NCI-H128 (cell line): ENCODE measurements at regions not wholly inside any gene's neighbourhood (a gene's known extent, or its start where the extent isn't known, plus 50 kb on each side); places are given as distances from the start of the nearest gene placed in this dataset.

Experiments
- DNase-seq: peaks from one replicate; lab custom pipeline; 2025; ENCODE audit not compliant: unreplicated experiment; lab: John Stamatoyannopoulos, UW

DNA sequence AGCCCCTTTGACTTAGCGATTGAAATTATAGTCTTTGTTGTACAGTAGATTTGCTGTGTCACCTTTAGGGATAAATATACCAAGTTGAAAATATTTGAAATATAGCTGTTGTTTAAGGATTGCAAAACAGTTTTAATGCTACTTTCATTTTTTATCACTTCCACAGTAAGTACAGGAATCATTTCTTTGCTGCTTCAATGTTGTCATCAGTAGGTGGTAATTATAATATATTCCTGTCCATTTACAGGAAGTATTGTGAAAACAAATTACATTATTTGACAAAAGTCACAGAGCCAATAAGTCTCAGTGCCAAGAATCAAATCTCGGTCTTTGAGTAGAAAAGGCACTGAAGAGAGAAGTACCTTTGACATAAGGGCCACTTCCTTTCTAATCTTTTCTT lies 342.6 kb upstream of the RGS6 start:
- DNase-seq = no peak

DNA sequence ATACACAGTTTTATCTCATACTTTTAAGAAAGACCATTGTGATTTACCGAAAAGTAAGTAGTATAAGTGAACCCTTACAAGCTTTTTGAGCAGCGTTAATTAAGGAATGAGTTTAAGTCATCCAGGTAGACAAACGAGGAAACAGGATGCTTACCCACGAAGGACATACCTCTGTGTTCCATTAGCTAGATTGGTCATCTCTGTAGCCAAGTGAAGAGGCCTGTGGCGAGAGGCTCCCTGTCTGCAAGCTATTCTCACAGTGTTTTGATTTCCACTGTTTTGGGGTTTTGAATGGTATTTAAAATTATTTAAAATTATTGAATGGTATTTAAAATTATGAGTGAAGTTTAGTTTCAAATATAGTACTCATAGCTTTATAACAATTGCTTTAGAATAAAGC lies 342.1 kb upstream of the RGS6 start:
- DNase-seq = no peak

DNA sequence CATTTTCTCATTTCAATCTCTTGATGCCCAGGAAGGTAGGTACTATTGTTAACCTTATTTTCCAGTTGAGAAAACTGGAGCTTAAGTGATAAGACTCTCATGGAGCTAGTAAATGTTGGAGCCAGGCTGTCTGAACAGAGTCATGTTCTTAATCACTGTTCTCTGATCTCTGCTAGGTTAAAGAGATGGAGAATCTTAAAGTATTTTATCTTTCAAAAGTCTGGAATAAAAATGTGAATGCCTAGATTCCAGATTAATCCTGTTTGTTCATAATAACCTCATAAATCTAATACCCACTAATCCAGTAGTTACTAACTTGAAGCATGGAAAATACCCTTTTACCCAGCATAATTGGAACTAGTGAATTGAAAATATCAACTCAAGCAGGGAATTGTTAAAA lies 341.0 kb upstream of the RGS6 start:
- no peak for DNase-seq

DNA sequence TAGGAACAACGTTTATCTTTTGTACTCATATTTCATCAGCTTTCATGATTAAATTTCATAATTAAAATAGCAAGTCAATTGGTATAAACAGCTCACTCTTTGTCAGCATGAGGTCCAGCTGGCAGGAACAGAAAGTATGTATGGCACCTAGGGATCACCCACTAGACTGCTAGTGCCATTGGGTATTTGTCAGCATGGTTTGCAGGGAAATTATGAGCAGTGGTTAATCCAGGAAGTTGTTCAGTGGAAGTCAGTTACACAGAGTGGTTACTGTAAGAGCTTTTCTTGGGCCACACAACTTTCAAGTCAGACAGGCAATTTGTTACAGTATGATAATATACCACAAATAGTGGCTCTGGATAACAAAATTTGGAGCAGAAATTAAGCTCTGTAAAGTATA lies 340.3 kb upstream of the RGS6 start:
- DNase-seq = no peak

DNA sequence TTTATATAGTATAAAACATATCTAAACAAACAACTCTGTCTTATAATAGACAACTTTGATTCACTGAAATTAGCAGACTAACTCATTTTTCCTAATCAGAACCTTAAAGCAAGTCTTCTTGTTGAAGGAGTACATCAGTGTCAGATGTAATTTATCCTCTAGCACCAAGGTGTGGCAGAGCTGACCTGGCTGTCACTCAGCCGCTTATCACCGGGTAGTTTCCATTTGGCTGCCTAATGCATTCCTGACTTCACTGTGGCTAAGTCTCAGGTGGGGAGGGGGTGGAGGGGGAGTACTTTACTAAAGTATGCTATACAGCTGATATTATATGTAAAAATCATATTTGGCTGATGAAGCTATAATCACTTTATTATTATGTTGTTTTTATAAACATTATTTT lies 339.9 kb upstream of the RGS6 start:
- no peak for DNase-seq

- DNase-seq = no peak
These were observed 338.3 kb upstream of the RGS6 start for GRCh38 chr14:71593966-71594365.

GRCh38 chr14:71594821-71595220 lies 337.4 kb upstream of the RGS6 start:
- no peak for DNase-seq

DNA sequence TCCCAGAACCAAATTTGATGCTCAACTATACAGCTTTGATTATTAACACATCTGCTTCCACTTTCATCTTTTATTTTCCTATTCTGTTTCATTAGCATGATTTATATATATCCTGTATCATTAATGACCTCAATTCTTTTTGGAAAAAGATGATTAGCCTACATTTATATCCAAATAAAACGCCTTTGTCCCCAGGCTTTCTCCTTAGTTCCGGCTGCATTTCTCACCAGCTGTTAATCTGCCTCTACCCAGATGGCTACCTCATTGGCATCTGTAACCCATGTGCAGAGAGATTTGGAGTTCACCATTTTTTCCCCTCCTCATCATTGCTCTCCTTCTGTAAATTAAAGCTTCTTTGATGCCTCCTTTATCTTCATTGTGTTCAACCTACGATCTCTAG lies 336.8 kb upstream of the RGS6 start:
- DNase-seq = no peak

DNA sequence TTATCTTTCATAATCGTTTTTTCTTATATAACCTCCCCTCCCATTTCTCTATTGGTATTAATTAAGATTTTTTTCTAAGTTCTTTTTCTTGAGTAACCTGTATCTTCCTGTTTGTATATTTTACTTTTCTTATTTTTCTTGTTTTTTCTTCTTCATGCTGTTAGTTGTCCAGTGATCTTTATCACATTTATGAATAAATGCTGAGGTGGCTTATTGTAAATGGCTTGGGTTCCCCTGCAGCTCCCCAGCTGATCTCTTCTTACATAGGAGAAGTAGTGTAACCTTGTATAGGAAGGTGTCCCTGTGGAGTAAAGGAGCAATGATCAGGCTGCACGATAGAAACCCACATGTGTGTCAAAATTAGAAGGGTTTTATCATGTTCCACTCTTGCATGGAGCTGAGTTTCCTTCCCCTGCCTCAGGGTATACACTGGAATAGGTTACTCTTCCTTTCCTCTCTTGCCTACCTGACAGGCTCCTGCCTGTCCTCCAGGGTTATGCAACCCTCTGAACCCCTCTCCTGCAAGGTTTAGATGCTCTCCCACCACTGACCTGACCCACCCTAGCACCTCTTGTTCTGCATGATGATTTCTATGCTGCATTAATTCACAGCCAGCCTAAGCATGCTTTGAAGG lies 334.8 kb upstream of the RGS6 start:
- no peak for DNase-seq

DNA sequence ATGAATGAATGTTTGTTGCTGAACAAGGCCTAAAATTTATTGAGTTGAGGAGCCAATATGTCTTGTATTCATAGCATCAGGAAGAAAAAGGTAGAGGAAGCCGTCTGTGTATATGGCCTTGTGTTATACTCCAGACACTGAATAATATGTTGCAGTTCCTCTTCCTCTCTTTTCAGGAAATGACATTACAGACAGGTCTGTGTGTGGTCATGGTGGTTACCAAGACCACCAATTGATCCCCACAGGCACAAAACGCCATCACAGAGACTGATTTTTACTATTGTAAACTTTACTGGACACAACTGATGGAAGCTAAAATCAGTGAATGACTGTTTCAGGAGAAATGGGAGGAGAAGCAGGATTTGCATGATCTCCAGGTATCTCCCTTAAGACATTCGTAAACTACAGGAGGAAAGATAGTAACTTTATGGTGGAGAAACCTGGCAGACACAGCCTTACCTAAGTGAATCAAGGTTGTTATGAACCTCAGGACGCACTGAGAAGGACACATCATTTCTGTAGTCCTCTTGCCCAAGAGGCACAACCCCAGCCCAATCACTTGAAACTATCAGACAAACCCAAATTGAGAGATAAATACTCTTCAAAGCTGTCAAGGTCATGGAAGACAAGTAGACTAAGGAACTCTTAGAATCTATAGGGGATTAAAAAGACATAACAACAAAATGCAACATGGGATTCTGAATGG lies 334.1 kb upstream of the RGS6 start:
- no peak for DNase-seq

DNA sequence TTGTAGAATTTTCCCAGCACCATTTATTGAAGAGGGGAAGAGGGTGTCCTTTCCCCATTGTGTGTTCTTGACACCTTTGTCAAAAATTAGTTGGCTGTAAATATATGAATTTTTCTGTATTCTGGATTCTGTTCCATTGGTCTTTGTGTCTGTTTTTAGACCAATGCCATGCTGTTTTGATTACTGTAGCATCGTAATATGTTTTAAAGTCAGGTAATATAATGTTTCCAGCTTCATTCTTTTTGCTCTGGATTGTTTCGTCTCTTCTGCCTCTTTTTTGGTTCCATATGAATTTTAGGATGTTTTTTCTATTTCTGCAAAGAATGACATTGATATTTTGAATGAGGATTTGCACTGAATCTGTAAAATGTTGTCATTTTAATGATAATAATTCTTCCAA lies 331.9 kb upstream of the RGS6 start:
- no peak for DNase-seq

DNA sequence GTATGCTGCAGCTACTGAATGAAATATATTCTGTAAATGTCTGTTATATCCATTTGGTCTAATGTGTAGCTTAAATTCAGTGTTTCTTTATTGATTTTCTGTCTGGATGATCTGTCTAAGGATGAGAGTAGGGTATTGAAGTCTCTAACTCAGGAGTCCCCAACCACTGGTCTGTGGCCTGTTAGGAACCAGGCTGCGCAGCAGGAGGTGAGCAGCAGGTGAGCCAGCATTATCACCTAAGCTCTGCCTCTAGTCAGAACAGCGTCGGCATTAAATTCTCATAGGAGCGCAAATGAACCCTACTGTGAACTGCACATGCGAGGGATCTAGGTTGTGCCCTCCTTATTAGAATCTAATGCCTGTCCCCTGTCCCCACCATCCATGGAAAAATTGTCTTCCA lies 329.7 kb upstream of the RGS6 start:
- no peak for DNase-seq

DNA sequence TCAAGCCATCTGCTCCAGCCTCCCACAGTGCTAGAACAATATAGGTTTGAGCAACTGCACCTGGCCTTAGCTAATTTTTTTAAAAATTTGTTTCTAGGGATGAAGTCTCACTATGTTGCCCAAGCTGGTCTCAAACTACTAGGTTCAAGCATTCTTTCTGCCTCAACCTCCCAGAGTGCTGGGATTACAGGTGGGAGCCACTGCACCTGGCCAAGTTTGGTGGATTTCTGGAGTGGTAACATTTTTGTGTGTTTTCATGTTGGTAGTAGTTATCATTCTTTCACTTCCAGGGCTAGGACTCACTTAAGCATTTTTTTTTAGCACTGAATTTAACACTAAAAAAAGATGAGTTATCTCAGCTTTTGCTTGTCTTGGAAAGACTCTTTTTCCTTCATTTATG lies 328.0 kb upstream of the RGS6 start:
- DNase-seq = no peak

GRCh38 chr14:71606064-71606463 lies 326.2 kb upstream of the RGS6 start:
- DNase-seq = no peak

- no peak for DNase-seq
These were observed 325.7 kb upstream of the RGS6 start for GRCh38 chr14:71606575-71606974.

- DNase-seq = no peak
These were observed 325.2 kb upstream of the RGS6 start for GRCh38 chr14:71607056-71607455.

- DNase-seq = no peak
These were observed 322.1 kb upstream of the RGS6 start for GRCh38 chr14:71610149-71610548.

- no peak for DNase-seq
These were observed 321.4 kb upstream of the RGS6 start for GRCh38 chr14:71610797-71611196.

DNA sequence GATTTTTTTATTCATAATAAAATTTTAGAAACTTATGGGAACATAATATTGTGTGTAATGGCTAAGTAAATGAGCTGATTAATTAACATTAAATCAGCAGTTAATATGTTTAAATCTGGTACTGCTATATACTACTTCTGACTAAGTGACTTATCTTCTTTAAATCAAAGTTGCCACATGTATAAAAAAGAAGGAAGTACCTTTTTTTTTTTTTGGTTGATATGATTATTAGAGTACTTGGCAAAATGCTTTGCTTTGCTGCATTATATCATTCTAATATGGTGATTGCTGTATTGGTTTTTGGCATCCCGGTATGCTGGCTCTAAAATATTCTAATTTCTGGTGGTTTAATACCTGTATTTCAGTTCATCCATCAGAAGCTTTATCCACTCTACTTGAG lies 319.1 kb upstream of the RGS6 start:
- no peak for DNase-seq

GRCh38 chr14:71616013-71616412 lies 316.2 kb upstream of the RGS6 start:
- DNase-seq = no peak

GRCh38 chr14:71618047-71618446 lies 314.2 kb upstream of the RGS6 start:
- DNase-seq = no peak

- no peak for DNase-seq
These were observed 313.5 kb upstream of the RGS6 start for GRCh38 chr14:71618716-71619115.

- no peak for DNase-seq
These were observed 312.8 kb upstream of the RGS6 start for GRCh38 chr14:71619472-71619871.
